ENCODE measurements at regions not wholly inside any gene's neighbourhood (a gene's known extent, or its start where the extent isn't known, plus 50 kb on each side); places are given as distances from the start of the nearest gene placed in this dataset.

DNA sequence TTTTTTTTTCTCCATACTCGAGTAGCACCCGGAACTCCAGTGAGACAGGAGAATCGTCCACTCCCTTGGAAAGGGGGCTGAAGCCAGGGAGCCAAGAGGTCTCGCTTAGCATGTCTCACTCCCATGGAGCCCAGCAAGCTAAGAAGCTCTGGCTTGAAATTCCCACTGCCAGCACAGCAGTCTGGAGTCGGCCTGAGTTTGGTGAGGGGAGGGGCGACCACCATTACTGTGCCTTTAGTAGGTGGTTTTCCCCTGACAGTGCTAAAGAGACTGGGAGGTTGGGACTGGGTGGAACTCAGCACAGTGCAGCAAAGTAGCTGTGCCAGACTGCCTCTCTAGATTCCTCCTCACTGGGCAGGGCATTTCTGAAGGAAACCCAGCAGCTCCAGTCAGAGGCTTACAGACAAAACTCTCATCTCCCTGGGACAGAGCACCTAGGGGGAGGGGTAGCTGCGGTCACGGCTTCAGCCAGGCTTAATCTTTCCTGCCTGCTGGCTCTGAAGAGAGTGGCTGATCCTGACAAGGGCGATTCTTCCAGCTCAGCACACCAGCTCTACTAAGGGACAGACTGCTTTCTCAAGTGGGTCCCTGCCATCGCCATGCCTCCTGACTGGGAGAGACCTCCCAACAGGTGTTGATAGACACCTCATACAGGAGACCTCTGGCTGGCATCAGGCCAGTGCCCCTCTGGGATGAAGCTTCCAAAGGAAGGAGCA, 414.5 kb upstream of the ZNF608 start:
- H3K27me3 Mint-ChIP-seq (ENCODE audit: insufficient read depth): peaks cover 2% of the 10 kb centered on the region
- peak overlapping the region; percentile 50 for H3K4me3 ChIP-seq (ENCODE audit: low read length)
- peaks cover 13% of the 10 kb centered on the region for H3K36me3 Mint-ChIP-seq (ENCODE audit: low read depth)
- peak overlapping the region; percentile 87 for H3K27ac Mint-ChIP-seq
- 49 to 54% methylated on average over 3 to 10 of the region's 10 CpGs for WGBS, 2 experiments (ENCODE audit: insufficient coverage in 1 of 2, insufficient read length in 1 of 2)
- peak overlapping the region; percentile 26 for H3K4me3 Mint-ChIP-seq
- H3K4me1 Mint-ChIP-seq: peaks cover 25% of the 10 kb centered on the region
- H3K9ac ChIP-seq (ENCODE audit: extremely low read depth, low read length, poor library complexity, severe bottlenecking): no peak overlapping the region
- H3K4me1 ChIP-seq (ENCODE audit: control insufficient read depth, insufficient read depth, low read length): peaks cover 14% of the 10 kb centered on the region
- TF ChIP-seq, protein P1, sequence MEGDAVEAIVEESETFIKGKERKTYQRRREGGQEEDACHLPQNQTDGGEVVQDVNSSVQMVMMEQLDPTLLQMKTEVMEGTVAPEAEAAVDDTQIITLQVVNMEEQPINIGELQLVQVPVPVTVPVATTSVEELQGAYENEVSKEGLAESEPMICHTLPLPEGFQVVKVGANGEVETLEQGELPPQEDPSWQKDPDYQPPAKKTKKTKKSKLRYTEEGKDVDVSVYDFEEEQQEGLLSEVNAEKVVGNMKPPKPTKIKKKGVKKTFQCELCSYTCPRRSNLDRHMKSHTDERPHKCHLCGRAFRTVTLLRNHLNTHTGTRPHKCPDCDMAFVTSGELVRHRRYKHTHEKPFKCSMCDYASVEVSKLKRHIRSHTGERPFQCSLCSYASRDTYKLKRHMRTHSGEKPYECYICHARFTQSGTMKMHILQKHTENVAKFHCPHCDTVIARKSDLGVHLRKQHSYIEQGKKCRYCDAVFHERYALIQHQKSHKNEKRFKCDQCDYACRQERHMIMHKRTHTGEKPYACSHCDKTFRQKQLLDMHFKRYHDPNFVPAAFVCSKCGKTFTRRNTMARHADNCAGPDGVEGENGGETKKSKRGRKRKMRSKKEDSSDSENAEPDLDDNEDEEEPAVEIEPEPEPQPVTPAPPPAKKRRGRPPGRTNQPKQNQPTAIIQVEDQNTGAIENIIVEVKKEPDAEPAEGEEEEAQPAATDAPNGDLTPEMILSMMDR (conservative IDR thresholded peaks at IDR 0.05): no peak
- H3K27me3 ChIP-seq (ENCODE audit: control insufficient read depth, insufficient read depth, low read length, poor library complexity, severe bottlenecking): no peaks in the 10 kb centered on the region
- peaks cover 38% of the 10 kb centered on the region for H3K9me3 Mint-ChIP-seq
- peak; percentile 84 for DNase-seq
- H3K27ac ChIP-seq (ENCODE audit: low read depth, low read length): no peak overlapping the region
- H3K9me3 ChIP-seq (ENCODE audit: control insufficient read depth, low read length): peaks cover 19% of the 10 kb centered on the region
- no peaks in the 10 kb centered on the region for H3K36me3 ChIP-seq (ENCODE audit: control insufficient read depth, insufficient read depth, low read length)

DNA sequence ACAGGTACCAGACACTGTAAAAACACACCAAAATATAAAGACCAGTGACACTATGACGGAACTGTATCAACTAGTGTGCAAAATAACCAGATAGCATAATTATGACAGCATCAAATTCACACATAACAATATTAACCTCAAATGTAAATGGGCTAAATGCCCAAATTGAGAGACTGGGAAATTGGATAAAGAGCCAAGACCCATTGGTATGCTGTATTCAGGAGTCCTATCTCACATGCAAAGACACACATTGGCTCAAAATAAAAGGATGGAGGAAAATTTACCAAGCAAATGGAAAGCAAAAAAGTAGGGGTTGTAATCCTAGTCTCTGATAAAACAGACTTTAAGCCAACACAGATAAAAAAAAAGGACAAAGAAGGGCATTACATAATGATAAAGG, 416.3 kb upstream of the ZNF608 start:
- H3K9me3 Mint-ChIP-seq: peaks cover 55% of the 10 kb centered on the region
- peaks cover 33% of the 10 kb centered on the region for H3K9me3 ChIP-seq (ENCODE audit: control insufficient read depth, low read length)
- no peaks in the 10 kb centered on the region for H3K36me3 ChIP-seq (ENCODE audit: control insufficient read depth, insufficient read depth, low read length)
- no peaks in the 10 kb centered on the region for H3K27me3 ChIP-seq (ENCODE audit: control insufficient read depth, insufficient read depth, low read length, poor library complexity, severe bottlenecking)
- WGBS, 2 experiments (ENCODE audit: insufficient coverage in 1 of 2, insufficient read length in 1 of 2): 88% methylated on average over 1 of the region's 1 CpG; no CpG with 5 or more reads in 1 of the 2 experiments
- H3K9ac ChIP-seq (ENCODE audit: extremely low read depth, low read length, poor library complexity, severe bottlenecking): no peak overlapping the region
- peaks cover 14% of the 10 kb centered on the region for H3K4me1 ChIP-seq (ENCODE audit: control insufficient read depth, insufficient read depth, low read length)
- H3K4me3 ChIP-seq (ENCODE audit: low read length): no peak overlapping the region
- TF ChIP-seq, protein P1 (conservative IDR thresholded peaks at IDR 0.05): no peak
- H3K4me1 Mint-ChIP-seq: peaks cover 12% of the 10 kb centered on the region
- H3K27ac Mint-ChIP-seq: no peak overlapping the region
- peaks cover 2% of the 10 kb centered on the region for H3K27me3 Mint-ChIP-seq (ENCODE audit: insufficient read depth)
- no peak overlapping the region for H3K27ac ChIP-seq (ENCODE audit: low read depth, low read length)
- H3K4me3 Mint-ChIP-seq: no peak overlapping the region
- no peak for DNase-seq
- H3K36me3 Mint-ChIP-seq (ENCODE audit: low read depth): peaks cover 19% of the 10 kb centered on the region

DNA sequence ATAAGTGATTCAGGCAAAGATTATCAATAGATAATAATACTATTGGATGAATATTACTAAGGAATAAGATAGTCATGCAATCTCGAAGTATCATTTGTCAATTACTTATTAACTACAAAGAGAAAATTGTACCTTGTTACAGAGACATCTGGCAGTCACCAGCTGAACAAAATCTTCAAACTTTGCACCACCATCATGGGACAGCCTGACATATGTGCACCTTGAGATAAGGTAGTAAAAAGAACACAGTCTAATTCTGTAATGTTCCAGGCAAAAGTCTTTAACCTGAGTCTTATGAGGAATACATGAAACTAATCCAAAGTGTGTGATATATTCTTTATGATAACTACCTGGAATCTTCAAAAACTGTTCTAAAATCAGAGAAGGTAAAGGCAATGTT, 423.0 kb upstream of the ZNF608 start:
- no peak overlapping the region for H3K4me3 ChIP-seq (ENCODE audit: low read length)
- no peak overlapping the region for H3K9ac ChIP-seq (ENCODE audit: extremely low read depth, low read length, poor library complexity, severe bottlenecking)
- TF ChIP-seq, protein P1 (conservative IDR thresholded peaks at IDR 0.05): no peak
- Mint-ChIP-seq H3K4me1 (peaks cover 11% of the 10 kb centered on the region), H3K9me3 (peaks cover 34% of the 10 kb centered on the region), H3K27me3 (ENCODE audit: insufficient read depth) (no peaks in the 10 kb centered on the region), H3K4me3 (no peak overlapping the region), H3K27ac (no peak overlapping the region), H3K36me3 (ENCODE audit: low read depth) (peaks cover 12% of the 10 kb centered on the region)
- no peak for DNase-seq
- H3K4me1 ChIP-seq (ENCODE audit: control insufficient read depth, insufficient read depth, low read length): peaks cover 4% of the 10 kb centered on the region
- no peak overlapping the region for H3K27ac ChIP-seq (ENCODE audit: low read depth, low read length)
- 90 to 100% methylated on average over 1 of the region's 1 CpG for WGBS, 2 experiments (ENCODE audit: insufficient coverage in 1 of 2, insufficient read length in 1 of 2)
- H3K9me3 ChIP-seq (ENCODE audit: control insufficient read depth, low read length): peaks cover 24% of the 10 kb centered on the region
- H3K27me3 ChIP-seq (ENCODE audit: control insufficient read depth, insufficient read depth, low read length, poor library complexity, severe bottlenecking): no peaks in the 10 kb centered on the region
- no peaks in the 10 kb centered on the region for H3K36me3 ChIP-seq (ENCODE audit: control insufficient read depth, insufficient read depth, low read length)
